ENCODE measurements at regions not wholly inside any gene's neighbourhood (a gene's known extent, or its start where the extent isn't known, plus 50 kb on each side); places are given as distances from the start of the nearest gene placed in this dataset.
"Not testable (repeated sequence)": the region's sequence is repeated elsewhere in the genome, so short reads cannot be mapped to it uniquely, and the experiment has no call there.

GRCh38 chr2:146587291-146587713 lies 1257.5 kb upstream of the ACVR2A start:
- DNase-seq (ENCODE audit: low read depth in 4 of 4, low spot score in 2 of 4), result no peak

DNA sequence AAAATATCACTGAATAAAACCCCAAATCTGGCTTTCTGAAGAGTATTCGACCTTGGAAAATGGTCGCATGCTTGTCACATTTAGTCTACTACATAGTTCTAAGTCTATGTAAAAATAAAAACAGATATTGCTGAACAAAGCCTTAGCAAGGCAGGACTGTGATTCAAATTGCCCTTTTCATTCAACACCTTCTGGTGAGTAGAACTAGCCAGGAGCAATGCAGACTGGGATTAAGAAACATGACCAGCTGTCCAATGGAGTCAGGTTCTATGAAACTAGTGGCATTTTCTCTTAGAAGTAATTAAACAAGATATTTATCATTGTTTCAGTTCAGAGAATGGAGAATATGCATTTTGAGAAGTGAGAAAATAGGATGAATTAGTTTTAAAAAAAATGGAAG lies 1260.5 kb upstream of the ACVR2A start:
- DNase-seq (ENCODE audit: low read depth in 4 of 4, low spot score in 2 of 4), result no peak

DNA sequence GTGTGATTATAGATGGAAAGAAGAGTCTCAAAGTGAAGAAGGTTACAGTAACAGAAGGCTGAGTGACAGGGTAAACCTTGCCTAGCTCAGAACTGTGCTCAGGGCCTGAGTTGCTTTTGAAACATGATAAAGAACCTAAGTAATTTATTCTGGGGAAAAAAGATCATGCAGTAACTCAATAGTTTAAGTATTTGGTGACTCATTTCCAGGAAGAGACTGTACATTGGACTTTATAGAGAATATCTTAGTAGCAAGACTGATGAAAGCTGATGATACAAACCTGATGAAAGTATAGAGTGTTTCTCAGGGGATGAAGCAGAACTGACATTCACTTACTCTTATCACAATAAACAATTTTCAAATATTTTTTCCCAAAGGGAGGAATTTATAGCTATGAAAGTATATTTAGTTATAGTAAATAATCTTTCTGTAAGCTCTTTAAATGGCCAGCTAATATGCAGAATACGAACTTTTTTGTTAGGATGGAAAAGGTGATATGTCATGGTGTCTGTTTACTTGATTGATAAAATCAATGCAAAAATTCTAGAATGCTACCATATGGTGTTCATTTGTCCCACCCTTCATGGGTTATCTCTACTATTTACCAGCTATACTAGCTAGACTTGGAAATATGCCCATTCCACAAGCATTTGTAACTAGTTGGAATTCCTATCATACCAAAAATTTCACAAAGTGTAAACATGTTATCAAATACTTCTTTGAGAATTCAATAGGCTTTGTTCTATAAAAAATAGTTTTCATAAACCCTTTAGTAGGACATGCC lies 1265.5 kb upstream of the ACVR2A start:
- no peak for DNase-seq (ENCODE audit: low read depth in 4 of 4, low spot score in 2 of 4)

DNA sequence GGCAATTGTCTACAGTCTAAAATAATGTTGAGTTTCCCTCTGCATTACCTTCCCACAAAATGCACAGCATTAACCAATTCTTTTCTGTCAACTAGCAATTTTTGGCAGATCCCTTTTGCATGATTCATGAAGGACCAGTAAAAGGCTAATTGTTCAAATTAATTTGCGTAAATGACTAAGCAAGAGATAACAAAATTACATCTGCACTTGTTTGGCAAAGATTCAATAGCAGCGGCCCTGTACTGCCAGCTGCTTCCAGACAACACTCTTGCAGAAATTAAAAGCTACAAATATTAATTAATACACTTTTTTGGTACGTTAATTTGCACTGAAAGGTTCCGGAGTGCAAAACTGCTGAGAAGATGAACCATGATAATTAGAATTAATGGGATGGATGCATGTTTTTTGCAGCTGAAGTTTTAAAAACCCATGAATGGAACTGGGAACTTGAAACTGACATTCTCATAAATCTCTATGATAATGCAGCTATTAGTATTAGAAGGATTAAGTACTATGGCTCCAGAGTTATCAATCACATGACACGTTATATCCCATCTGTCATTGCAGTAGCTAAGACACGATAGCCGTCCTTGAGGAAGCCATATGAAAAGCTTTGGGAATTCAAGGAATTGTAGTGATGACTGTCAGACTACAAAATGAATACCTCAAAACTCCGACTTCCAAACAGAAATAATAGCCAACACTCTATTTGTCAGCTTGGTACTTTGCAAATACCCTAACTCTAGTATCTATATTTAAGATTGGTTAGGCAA lies 1268.3 kb upstream of the ACVR2A start:
- DNase-seq (ENCODE audit: low read depth in 4 of 4, low spot score in 2 of 4), result no peak

GRCh38 chr2:146572598-146572997 lies 1272.2 kb upstream of the ACVR2A start:
- DNase-seq (ENCODE audit: low read depth in 4 of 4, low spot score in 2 of 4), result no peak

GRCh38 chr2:146561996-146562395 lies 1282.8 kb upstream of the ACVR2A start:
- DNase-seq (ENCODE audit: low read depth in 4 of 4, low spot score in 2 of 4), result no peak

DNA sequence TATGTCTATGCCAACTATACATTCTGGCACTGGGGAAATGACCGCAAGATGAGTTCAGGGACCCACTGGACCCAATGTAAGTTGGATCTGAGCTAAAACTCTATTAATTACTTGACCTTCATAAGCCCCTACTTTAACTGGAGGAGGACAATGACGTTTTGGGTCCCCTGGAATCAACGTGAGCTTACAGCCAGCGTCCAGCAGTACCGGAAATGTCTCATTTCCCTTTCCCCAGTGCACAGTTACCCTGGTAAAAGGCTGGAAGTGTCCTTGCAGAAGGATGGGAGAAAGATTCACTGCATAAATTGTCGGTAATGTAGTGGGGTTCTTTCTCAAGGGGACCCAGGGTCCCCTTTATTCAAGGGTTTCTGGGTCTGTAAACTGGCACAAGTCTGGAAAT lies 1297.6 kb upstream of the ACVR2A start:
- no peak for DNase-seq (ENCODE audit: low read depth in 4 of 4, low spot score in 2 of 4)

- no peak for DNase-seq (ENCODE audit: low read depth in 4 of 4, low spot score in 2 of 4)
Measured at GRCh38 chr2:146544701-146545100, 1300.1 kb upstream of the ACVR2A start.

GRCh38 chr2:146541896-146542295 lies 1302.9 kb upstream of the ACVR2A start:
- no peak for DNase-seq (ENCODE audit: low read depth in 4 of 4, low spot score in 2 of 4)

- no peak for DNase-seq (ENCODE audit: low read depth in 4 of 4, low spot score in 2 of 4)
Measured at GRCh38 chr2:146540271-146540932, 1304.4 kb upstream of the ACVR2A start.

- not testable (repeated sequence) for DNase-seq (ENCODE audit: low read depth in 4 of 4, low spot score in 2 of 4)
Measured at GRCh38 chr2:146539739-146540138, 1305.1 kb upstream of the ACVR2A start.

DNA sequence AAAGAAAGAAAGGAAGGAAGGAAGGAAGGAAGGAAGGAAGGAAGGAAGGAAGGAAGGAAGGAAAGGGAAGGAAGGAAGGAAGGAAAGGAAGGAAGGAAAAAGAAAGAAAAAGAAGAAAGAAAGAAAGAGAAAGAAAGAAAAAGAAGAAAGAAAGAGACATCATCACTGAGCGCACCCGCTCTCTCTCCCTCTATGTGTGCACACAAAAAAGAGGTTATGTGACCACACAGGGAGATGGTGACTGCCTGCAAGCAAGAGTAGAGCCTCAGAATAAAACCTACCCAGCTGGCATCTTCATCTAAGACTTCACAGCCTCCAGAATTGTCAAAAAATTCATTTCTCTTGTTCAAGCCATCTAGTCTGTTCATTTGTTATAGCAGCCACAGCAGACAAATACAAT lies 1307.4 kb upstream of the ACVR2A start:
- DNase-seq (ENCODE audit: low read depth in 4 of 4, low spot score in 2 of 4), result no peak

DNA sequence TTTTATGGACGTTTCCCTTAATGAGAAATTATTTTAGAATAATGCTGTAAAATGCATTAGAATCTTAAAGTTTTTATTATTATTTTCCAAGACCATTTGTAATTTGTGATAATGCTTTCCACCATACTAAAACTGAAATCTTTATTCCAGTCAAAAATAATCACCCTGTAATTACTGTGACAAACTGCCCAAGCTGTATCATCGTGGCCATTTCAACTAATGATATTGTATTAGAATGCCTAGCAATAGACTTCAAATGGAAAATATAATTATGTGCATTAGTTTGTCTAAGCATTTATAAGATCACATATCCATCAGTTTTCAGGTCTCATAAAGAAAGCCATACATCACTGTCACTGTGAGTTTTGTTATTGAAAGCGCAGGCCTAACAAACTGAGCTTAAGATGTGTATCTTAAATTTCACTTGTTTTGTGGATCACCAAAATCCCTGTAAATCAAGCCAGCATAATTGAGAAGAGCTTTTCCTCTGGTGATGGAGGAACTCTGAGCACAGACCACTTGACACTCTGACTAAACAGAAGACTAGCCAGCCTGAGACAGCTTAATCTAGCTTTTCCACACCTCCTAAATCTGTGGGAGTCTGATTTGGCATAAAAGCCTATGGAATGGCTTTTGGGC lies 1312.2 kb upstream of the ACVR2A start:
- DNase-seq (ENCODE audit: low read depth in 4 of 4, low spot score in 2 of 4), result no peak

GRCh38 chr2:146532009-146532408 lies 1312.8 kb upstream of the ACVR2A start:
- DNase-seq (ENCODE audit: low read depth in 4 of 4, low spot score in 2 of 4), result no peak

- no peak for DNase-seq (ENCODE audit: low read depth in 4 of 4, low spot score in 2 of 4)
Measured at GRCh38 chr2:146530886-146531285, 1313.9 kb upstream of the ACVR2A start.

DNA sequence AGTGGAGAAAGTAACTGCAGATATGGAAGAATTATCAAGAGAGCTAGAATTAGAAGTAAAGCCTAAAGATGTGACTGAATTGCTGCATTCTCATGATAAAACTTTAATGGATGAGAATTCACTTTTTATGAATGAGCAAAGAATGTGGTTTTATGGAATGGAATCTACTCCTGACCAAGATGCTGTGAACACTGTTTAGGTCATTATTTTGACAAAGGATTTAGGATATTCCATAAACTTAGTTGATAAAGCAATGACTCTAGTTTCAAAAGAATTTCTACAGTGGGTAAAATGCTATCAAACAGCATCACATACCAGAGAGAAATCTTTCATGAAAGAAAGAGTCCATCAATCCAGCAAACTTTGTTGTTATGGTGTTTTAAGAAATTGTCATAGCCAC lies 1317.7 kb upstream of the ACVR2A start:
- no peak for DNase-seq (ENCODE audit: low read depth in 4 of 4, low spot score in 2 of 4)

DNA sequence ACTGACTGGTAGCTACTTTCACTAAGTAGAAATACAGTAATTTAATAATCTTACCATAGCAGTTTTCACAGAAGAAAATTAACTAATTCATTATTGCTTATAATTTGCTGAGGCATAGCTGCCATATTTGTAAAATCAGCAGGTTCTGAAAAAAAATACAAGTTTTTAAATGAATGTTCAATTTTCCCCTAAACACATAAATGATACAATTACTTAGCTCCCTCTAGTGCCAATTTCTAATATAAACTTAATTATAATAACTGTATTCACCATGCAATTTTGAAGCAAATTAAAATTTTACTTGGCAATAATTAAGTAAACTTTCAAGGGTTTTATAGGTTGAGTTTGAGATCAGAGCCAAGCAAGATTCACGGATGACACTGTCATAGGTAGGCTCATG lies 1321.6 kb upstream of the ACVR2A start:
- DNase-seq (ENCODE audit: low read depth in 4 of 4, low spot score in 2 of 4), result no peak

- DNase-seq (ENCODE audit: low read depth in 4 of 4, low spot score in 2 of 4), result no peak
Measured at GRCh38 chr2:146506851-146507250, 1338.0 kb upstream of the ACVR2A start.

GRCh38 chr2:146503366-146503765 lies 1341.5 kb upstream of the ACVR2A start:
- DNase-seq (ENCODE audit: low read depth in 4 of 4, low spot score in 2 of 4), result no peak

DNA sequence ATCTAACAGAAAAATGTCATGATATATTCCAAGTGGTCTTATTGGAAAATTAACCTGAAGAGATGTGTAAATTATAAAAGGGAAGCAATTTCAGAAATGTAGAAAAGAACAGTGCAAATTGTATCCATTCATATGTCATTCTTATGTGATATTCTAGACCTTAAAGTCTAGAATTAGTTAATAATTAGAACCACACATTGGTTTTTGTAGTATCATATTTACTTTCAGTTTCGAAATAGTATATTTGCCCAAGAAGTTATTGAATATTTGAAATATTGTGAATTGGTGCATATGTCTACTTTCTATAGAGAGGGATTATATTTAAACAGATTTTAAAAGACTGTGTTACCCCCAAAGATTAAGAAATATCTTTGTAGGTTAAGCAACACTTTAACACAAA lies 1348.6 kb upstream of the ACVR2A start:
- DNase-seq (ENCODE audit: low read depth in 4 of 4, low spot score in 2 of 4), result no peak

DNA sequence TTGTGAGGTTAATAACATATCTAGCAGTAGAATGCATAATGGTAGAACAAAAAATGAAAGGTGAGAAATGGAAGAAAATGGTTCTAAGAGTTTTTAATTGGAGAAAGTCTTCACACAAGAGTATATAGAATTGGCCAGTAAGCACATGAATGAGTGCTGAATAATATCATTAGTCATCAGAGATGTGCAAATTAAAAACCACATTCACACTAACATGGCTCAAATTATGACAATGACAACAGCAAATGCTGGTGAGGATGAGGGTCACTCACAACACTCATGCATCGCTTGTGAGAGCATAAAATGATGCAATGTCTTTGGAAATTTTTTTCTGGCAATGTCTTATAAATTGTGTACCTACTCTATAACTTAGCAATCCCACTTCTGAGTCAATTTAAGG lies 1355.4 kb upstream of the ACVR2A start:
- DNase-seq (ENCODE audit: low read depth in 4 of 4, low spot score in 2 of 4), result no peak

Data from left renal cortex interstitium (tissue), 4 donors.